ENCODE measurements at regions not wholly inside any gene's neighbourhood (a gene's known extent, or its start where the extent isn't known, plus 50 kb on each side); places are given as distances from the start of the nearest gene placed in this dataset.

DNA sequence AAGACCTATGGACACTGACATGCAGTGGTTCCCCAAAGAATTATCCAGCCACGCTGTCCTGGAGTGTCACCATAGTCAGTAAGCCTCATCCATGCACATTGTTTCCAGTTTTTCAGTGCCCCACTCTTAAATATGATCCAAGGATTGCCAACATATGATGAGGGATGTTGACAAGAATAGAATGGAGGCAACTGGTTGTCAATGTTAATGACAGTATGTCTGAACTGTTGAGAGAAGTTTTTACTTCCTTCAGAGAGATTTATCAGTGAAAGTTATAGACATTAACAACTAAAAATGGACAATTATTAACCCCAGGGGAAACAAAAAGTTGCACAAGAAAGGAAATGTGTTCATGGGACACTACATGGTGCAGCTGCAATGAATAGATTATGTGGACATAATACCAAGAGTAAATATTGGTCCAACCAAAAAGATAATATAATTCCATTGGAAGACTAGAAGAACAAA is 69.9 kb downstream of the CYP26B1 start (continued):
- TF ChIP-seq, protein P1, sequence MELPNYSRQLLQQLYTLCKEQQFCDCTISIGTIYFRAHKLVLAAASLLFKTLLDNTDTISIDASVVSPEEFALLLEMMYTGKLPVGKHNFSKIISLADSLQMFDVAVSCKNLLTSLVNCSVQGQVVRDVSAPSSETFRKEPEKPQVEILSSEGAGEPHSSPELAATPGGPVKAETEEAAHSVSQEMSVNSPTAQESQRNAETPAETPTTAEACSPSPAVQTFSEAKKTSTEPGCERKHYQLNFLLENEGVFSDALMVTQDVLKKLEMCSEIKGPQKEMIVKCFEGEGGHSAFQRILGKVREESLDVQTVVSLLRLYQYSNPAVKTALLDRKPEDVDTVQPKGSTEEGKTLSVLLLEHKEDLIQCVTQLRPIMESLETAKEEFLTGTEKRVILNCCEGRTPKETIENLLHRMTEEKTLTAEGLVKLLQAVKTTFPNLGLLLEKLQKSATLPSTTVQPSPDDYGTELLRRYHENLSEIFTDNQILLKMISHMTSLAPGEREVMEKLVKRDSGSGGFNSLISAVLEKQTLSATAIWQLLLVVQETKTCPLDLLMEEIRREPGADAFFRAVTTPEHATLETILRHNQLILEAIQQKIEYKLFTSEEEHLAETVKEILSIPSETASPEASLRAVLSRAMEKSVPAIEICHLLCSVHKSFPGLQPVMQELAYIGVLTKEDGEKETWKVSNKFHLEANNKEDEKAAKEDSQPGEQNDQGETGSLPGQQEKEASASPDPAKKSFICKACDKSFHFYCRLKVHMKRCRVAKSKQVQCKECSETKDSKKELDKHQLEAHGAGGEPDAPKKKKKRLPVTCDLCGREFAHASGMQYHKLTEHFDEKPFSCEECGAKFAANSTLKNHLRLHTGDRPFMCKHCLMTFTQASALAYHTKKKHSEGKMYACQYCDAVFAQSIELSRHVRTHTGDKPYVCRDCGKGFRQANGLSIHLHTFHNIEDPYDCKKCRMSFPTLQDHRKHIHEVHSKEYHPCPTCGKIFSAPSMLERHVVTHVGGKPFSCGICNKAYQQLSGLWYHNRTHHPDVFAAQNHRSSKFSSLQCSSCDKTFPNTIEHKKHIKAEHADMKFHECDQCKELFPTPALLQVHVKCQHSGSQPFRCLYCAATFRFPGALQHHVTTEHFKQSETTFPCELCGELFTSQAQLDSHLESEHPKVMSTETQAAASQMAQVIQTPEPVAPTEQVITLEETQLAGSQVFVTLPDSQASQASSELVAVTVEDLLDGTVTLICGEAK (IDR thresholded peaks at IDR 0.05): no peak
- TF ChIP-seq, protein P1 (CRISPR knock-in tag; IDR thresholded peaks at IDR 0.05): no peak; the same call in 1 of the 2 replicates
- TF ChIP-seq RXRB (CRISPR knock-in tag; IDR thresholded peaks at IDR 0.05; ENCODE audit: borderline replicate concordance) (peak; percentile 93), GABPA (IDR thresholded peaks at IDR 0.05; ENCODE audit: low read depth, low read length) (no peak), GABPA (CRISPR knock-in tag; IDR thresholded peaks at IDR 0.05; ENCODE audit: low read depth) (peak; percentile 56; the same call in 1 of the 2 replicates), CHCHD3 (CRISPR knock-in tag; IDR thresholded peaks at IDR 0.05) (no peak), NAIF1 (CRISPR knock-in tag; IDR thresholded peaks at IDR 0.05; ENCODE audit: borderline replicate concordance) (no peak), ZNF383 (CRISPR knock-in tag; IDR thresholded peaks at IDR 0.05; ENCODE audit: borderline replicate concordance) (no peak), TCF7 (IDR thresholded peaks at IDR 0.05; ENCODE audit: low read depth) (peak; percentile 88), GFI1 (CRISPR knock-in tag; IDR thresholded peaks at IDR 0.05; ENCODE audit: borderline replicate concordance) (peak; percentile 71; the same call in 1 of the 2 replicates), PPARG (CRISPR knock-in tag; conservative IDR thresholded peaks at IDR 0.05) (peak; percentile 82), PHF8 (CRISPR knock-in tag; IDR thresholded peaks at IDR 0.05) (0 out of 2 replicates have a peak, but pooled peaks have one; percentile 36), HOXA3 (CRISPR knock-in tag; IDR thresholded peaks at IDR 0.05) (no peak), TEAD3 (CRISPR knock-in tag; optimal IDR thresholded peaks at IDR 0.05; ENCODE audit: borderline replicate concordance) (peak; percentile 77), FOXO1 (CRISPR knock-in tag; IDR thresholded peaks at IDR 0.05) (peak; percentile 76; the same call in 1 of the 2 replicates)
- TF ChIP-seq, protein P2, sequence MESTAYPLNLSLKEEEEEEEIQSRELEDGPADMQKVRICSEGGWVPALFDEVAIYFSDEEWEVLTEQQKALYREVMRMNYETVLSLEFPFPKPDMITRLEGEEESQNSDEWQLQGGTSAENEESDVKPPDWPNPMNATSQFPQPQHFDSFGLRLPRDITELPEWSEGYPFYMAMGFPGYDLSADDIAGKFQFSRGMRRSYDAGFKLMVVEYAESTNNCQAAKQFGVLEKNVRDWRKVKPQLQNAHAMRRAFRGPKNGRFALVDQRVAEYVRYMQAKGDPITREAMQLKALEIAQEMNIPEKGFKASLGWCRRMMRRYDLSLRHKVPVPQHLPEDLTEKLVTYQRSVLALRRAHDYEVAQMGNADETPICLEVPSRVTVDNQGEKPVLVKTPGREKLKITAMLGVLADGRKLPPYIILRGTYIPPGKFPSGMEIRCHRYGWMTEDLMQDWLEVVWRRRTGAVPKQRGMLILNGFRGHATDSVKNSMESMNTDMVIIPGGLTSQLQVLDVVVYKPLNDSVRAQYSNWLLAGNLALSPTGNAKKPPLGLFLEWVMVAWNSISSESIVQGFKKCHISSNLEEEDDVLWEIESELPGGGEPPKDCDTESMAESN (CRISPR knock-in tag; conservative IDR thresholded peaks at IDR 0.05): peak; percentile 81

Data from HepG2 (cell line).